GM12872 (cell line): ENCODE measurements at regions not wholly inside any gene's neighbourhood (a gene's known extent, or its start where the extent isn't known, plus 50 kb on each side); places are given as distances from the start of the nearest gene placed in this dataset.

Source experiments
- CTCF ChIP-seq: IDR thresholded peaks from 3 replicates; pipeline ENCODE4 v1.5.1; 2011; ENCODE audit warnings: low read depth, mild to moderate bottlenecking, low read length, moderate library complexity; ENCODE audit not compliant: insufficient read depth

DNA sequence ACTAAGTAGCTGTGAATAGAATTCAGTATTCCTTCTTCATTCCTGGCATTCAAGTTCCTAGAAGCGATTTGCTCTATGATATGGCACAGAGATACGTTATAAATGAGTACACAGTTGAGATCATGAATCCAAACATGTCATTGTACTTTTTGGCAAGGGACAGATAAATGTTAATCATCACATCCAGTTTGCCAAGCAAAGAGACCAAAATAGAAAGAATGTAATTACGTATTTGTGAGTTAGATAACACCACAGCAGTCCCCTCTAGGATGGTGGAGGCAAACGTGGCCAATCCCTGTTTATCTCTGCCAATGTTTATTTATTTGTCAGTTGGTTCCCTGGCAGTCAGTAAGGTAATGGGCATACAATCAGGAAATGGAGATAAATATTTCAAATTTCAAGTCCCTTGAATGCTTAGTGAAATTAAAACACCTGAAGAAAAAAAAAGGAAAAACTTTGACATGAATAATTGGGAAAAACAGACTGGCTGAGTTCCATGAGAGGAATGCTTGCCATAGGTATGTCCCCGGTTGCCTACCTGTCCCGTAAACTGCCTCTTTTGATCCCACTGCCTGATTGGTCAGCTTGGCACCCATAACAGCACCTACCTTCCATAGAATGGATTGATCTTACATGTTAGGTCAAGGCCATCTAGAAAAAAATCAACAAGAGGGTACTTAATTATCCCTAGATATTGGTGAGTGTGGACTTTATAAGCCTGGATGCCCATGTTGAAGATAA, 451.1 kb upstream of the NETO1 start:
- no peak for TF ChIP-seq CTCF

DNA sequence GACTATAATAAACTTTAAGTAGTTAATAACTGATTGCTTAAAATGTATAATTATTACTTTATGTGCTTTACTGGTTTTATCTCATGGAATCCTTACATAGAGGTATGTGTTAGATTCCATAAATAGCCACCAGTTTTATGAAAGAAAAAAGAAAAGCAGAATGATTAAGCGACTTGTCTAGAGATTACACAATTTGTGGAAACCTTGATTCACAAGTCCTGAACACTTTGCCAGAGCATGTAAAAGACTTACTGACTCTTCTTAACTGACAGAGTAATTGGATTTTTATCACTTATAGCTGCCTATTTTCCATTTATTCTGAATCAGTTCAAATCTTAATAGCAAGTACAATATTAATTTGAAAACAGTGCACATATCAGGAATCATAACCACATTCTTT, 448.7 kb upstream of the NETO1 start:
- no peak for TF ChIP-seq CTCF

GRCh38 chr18:73315381-73315780, 447.6 kb upstream of the NETO1 start:
- no peak for TF ChIP-seq CTCF

DNA sequence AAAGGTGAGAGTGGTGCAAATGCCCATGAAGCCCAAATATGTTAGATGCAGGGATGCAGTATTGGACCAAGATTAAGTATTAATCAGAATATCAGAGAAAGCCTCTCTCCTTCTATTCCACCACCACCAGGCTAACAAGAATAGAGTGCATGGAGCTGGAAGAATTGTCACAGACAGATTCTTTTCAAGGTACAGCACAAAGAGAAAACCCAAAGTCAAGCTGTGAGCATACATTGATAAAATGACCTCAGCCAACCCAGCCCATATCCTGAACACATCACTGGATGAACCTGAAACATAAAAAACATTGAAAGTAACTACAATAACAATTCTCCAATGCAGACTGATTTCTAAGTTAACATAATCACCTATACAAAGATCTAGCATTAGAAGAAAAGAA, 445.7 kb upstream of the NETO1 start:
- TF ChIP-seq CTCF, result no peak

GRCh38 chr18:73296686-73297085, 428.9 kb upstream of the NETO1 start:
- TF ChIP-seq CTCF, result no peak

- TF ChIP-seq CTCF, result no peak
These were observed 424.4 kb upstream of the NETO1 start for GRCh38 chr18:73292156-73292555.

- TF ChIP-seq CTCF, result no peak
These were observed 421.0 kb upstream of the NETO1 start for GRCh38 chr18:73288813-73289212.
